NCI-H187 (cell line): ENCODE measurements at regions not wholly inside any gene's neighbourhood (a gene's known extent, or its start where the extent isn't known, plus 50 kb on each side); places are given as distances from the start of the nearest gene placed in this dataset.
"Not testable (repeated sequence)": the region's sequence is repeated elsewhere in the genome, so short reads cannot be mapped to it uniquely, and the experiment has no call there.

Experiments used
- DNase-seq, 2 experiments: peaks; one replicate each; lab custom pipeline; 2025; lab: John Stamatoyannopoulos, UW

GRCh38 chr5:114952876-114953275 is 216.8 kb downstream of the TRIM36 start:
- no peak for DNase-seq

- no peak for DNase-seq
Measured at GRCh38 chr5:114949756-114950155, 220.0 kb downstream of the TRIM36 start.

DNA sequence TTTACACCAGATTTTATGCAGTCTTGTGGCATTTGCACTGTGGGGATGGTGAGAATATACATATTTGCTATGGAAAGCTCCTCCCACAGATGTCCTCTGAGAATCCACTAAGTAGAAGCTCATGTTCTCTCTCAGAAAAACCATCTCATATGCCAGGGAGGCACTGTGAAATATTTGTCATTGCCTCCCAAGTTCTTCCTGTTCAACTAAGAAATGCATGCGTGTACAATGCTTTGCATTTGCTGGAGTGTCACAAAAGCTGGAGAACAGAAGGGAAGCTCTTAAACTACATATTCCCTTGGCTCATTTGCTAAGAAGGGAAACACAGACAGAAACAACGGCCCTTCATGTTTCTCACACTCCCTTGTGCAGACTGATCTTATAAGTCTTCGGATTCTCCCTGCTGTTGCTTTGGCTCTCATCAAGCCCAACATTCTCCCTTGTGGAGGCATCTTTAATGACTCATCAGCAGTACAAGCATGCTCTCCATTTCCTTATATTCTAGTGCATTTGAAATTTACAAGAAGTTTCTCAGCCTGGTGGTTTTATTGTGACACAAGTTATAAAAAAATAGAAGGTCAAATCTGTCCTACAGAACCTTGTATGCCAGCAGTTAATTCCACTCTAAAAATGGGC is 220.6 kb downstream of the TRIM36 start:
- no peak for DNase-seq

DNA sequence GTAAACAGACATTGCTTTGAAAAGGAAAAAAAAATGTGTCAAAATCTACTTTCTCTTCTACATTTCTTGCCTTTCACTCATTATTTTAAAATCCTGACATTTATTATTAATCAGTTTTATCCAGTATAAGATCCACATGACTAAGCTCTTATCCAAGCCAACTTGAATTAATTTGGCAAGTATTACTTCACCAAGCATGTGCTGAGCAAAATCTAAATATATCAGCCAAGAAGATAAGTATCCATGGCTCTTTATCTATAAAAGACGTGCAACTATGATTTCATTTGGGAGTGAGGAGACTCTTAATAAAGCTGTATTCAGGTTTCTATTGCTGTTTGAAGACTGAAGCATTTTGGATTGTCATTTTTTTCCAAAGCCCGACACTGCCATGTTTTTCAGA is 221.3 kb downstream of the TRIM36 start:
- no peak for DNase-seq

- DNase-seq, result no peak
Measured at GRCh38 chr5:114940709-114941108, 229.0 kb downstream of the TRIM36 start.

DNA sequence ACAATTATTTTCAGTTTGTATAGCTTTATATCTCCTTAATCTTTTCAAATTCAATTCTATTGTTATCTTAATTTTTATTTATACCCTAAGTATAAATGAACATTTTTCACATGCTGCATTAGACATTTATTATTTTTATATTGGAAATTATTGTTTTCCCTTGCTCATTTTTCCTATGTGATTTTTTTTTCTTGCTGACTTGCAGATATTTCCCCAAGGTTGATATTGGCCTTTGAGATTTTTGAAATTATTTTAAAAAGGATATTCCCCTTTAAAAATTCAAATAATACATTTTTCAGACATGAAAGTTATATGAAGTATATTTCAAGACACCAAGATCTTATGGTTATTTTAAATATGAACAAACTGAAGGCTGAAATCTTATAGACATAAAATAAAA is 234.2 kb downstream of the TRIM36 start:
- no peak for DNase-seq

GRCh38 chr5:114928644-114929462 is 240.9 kb downstream of the TRIM36 start:
- no peak for DNase-seq

- no peak for DNase-seq
Measured at GRCh38 chr5:114924769-114925168, 244.9 kb downstream of the TRIM36 start.

DNA sequence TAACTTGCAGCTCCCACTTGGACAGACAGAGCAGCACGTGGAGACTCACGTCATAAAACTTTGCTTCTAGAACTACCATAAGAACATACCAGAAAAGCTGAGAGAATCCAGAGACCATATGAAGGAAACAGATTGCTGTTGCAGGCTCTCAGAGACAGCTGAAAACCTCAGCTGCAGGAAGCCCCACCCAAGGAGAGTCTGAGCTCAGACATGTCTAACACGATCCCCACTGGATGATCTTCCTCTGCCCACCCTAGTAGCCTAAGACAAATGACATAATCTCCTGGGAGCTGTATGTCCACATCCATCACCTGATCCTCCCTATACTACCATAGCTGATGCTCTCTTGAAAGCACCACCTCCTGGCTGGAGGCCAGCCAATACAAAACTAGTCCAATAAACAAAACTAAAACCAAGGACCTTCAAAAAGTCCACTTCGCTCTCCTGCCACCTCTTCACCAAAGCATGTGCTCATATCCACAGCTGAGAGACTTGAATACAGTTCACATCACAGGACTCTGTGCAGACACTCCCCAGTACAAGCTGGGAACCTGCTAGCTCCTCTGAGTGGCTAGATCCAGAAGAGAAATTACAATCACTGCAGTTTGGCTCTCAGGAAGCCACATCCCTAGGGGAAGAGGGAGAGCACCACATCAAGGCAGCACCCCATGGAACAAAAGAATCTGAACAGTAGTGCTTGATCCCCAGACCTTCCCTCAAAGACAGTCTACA is 257.4 kb downstream of the TRIM36 start:
- DNase-seq, result no peak

DNA sequence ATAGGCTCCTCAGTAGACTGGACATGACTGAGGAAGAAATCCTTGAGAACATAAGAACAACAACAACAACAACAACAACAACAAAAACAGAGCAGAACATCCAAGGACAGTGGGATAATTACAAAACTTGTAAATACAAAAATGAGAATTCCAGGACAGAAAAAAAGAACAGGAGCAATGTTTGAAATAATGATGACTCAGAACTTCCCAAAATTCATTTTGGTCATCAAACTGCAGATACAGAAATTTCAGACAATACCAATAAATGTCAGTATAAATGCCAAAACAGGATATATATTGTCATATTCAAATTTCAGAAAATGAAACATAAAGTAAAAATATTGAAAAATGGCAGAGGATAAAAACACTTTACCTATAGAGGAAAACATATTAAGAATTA is 259.0 kb downstream of the TRIM36 start:
- no peak for DNase-seq

- no peak for DNase-seq
Measured at GRCh38 chr5:114909424-114909823, 260.3 kb downstream of the TRIM36 start.

DNA sequence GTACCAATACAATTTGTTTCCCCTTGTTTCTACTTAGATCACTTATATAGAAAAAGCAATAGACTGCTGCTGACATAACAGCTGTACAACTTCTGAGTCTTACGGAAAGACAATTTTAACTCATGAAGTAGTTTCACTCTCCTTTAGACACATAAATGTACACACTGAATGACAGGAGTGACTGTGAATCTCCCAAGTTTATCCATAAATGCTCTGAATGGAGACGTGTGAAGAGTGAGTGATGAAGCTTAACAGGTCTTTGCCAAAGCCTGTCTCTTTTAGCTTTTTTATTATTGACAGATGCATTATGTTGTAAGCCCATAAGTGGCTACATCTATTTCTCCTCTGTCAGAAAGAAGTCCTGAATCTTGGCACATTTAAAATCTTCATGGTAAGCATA is 265.9 kb downstream of the TRIM36 start:
- DNase-seq, result no peak

GRCh38 chr5:114898602-114899001 is 271.1 kb downstream of the TRIM36 start:
- no peak for DNase-seq

GRCh38 chr5:114883675-114884074 is 286.0 kb downstream of the TRIM36 start:
- DNase-seq, result no peak

DNA sequence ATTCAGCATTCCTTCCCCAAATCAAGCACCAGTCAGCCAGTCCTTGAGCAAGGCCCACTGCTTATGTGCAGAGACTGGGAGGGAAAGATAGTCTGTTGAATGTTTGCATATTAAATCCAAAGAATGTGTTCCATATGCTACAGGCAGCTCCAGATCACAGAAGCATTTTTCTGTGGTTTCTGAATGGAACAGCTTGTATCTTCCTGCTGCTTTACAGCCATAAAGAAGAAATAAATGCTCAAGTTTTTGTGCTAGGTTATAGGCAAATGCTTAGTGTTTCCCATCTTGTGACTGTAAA is 310.3 kb downstream of the TRIM36 start:
- DNase-seq, result no peak

DNA sequence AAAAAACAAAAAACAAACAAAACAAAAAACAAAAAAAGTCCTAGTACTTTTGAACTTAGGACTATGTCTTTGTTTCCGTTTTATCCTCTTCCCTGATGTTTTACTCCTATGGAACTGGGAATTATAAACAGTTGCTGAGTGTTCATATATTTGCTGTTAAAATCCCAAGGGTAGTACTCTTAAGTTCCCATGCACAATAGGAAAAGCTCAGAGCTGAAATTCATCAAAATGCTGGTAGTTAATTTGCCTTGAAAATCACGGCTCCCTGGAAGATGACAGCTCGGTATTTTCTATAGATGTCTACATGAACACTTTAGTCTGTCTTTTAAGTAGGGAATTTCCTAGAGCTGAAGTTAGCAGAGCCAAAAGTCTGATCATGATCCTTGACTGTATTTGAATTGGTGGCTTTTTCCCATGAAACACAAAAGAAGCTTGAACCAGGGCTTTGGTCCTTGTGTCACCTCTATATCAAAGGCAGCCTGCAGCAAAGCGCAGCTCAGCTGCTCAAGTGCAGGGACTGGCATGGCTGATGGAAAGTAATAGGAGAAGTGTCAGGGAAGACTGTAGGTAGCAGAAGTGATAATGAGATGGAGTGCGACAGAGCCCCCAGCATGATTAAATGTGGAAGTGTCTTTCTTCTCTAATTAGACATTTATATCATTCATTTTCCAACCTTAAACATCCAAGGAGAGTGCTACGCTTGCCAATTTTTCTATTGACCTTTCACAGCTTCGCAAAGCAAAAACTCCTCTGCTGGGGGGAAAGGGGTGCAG is 310.9 kb downstream of the TRIM36 start:
- no peak for DNase-seq

- no peak for DNase-seq
Measured at GRCh38 chr5:114857941-114858551, 311.7 kb downstream of the TRIM36 start.

- DNase-seq, result not testable (repeated sequence)
Measured at GRCh38 chr5:114844711-114845110, 325.0 kb downstream of the TRIM36 start.

DNA sequence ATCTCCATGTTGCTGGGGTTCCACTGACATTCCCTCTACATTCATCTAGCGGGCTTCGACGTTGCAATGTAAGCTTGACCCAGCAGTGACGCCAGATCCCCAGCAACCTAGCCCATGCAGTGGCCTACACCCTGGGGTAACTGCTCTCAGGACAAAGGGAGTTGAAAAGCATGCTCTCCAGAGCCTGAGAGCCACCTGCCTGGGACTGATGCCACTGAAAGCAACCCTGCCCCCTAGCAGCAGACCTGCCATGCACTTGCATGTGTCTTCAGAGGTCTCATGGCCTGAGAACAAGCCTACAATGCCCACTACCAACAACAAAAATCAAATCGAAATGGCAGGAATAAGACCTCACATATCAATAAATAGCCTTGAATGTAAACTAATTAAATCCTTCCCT is 330.3 kb downstream of the TRIM36 start:
- DNase-seq, result no peak

- no peak for DNase-seq
Measured at GRCh38 chr5:114838937-114839336, 330.8 kb downstream of the TRIM36 start.

- no peak for DNase-seq
Measured at GRCh38 chr5:114830114-114830513, 339.6 kb downstream of the TRIM36 start.

DNA sequence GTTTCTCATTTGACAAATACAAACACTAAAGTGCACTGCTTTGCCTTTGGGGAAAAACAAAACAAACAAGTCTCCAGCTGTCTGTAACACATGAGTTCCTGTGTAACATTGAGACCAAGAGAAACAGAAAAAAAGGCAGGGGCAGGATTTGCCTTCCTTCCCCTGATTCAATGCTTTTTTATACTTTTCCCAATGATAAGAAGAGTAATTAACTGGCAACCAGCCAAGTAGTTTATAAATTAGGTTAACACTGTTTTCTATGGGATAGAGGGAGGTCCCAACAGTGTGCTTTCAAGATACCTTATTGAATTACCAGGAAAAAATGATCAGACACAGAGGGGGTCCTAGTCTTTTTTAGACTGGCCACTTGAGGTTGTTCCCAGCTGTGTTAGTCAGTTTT is 346.8 kb downstream of the TRIM36 start:
- DNase-seq, result no peak
